GM12872 (cell line): ENCODE measurements at regions not wholly inside any gene's neighbourhood (a gene's known extent, or its start where the extent isn't known, plus 50 kb on each side); places are given as distances from the start of the nearest gene placed in this dataset.

Experiments used
- TF ChIP-seq, protein P1 (sequence below): IDR thresholded peaks from 3 replicates; pipeline ENCODE4 v1.5.1; 2011; ENCODE audit warnings: low read depth, mild to moderate bottlenecking, low read length, moderate library complexity; ENCODE audit not compliant: insufficient read depth

DNA sequence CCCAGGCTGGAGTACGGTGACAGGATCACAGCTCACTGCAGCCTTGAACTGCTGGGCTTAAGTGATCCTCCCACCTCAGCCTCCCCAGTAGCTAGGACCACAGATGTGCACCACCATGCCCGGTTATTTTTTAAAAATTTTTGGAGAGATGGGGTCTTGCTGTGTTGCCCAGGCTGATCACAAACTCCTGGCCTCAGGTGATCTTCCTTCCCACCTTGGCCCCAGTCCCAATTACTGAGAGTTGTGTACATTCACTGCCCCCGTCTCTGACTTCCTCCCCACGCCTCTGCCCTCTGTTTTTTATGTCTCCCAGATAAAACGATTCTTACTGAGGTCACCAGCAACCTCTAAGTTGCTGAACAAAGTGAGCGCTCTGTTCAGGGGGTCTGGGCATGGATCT, 87.7 kb downstream of the LINGO1 start:
- TF ChIP-seq, protein P1, sequence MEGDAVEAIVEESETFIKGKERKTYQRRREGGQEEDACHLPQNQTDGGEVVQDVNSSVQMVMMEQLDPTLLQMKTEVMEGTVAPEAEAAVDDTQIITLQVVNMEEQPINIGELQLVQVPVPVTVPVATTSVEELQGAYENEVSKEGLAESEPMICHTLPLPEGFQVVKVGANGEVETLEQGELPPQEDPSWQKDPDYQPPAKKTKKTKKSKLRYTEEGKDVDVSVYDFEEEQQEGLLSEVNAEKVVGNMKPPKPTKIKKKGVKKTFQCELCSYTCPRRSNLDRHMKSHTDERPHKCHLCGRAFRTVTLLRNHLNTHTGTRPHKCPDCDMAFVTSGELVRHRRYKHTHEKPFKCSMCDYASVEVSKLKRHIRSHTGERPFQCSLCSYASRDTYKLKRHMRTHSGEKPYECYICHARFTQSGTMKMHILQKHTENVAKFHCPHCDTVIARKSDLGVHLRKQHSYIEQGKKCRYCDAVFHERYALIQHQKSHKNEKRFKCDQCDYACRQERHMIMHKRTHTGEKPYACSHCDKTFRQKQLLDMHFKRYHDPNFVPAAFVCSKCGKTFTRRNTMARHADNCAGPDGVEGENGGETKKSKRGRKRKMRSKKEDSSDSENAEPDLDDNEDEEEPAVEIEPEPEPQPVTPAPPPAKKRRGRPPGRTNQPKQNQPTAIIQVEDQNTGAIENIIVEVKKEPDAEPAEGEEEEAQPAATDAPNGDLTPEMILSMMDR: no peak

DNA sequence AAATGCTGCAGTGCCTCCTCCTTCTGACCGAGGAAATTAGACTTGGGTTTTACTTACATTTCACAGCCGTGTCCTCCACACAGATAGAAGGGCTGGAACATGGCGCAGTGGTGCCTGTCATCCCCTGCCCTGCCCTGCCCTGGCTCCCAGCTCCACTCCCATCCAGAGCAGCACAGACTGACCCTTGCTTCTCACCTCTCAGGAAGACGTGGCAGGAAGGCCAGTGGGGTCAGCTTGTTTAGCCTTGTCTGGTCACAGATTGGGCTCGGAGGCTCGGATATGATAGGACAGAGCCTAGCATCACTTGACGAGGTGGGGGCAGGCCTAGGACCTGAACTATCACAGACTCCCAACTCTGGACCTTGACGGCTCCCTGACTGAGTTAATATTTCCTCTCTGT, 88.5 kb downstream of the LINGO1 start:
- TF ChIP-seq, protein P1: no peak

DNA sequence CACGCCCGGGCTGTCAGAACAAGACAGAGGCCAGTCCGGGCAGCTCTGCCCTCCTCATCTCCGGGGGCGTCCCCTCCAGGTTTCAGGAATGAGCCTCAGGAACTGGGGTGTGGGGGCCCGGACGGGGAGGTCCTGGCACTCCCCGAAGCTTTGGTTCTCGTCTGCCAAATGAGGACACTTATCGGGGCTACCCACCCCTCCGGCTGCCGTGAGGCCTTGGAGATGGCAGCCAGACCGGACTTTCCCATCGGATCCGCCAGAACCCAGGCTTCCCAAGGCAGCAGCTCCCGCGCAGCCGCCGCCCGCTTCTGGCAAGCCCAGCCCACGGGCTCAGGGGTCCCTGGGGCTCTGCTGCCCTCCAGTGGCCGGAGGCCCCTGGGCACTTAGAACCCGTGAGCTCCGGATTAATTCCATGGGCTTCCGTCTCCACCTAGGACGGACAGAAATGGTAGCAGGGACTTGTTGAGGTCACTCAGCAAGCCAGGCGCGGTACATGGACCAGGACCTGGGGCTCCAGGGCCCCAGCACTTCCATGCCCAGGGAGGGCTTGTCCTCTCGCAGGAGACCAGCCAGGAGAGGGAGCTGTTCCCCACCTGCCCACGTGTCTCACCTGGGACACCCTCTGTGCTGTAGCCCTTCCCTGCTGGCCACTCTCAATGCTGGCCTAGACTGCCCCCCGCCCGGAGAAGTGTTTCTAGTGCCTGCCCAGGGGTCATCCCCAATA, 89.4 kb downstream of the LINGO1 start:
- TF ChIP-seq, protein P1: peak; percentile 95

DNA sequence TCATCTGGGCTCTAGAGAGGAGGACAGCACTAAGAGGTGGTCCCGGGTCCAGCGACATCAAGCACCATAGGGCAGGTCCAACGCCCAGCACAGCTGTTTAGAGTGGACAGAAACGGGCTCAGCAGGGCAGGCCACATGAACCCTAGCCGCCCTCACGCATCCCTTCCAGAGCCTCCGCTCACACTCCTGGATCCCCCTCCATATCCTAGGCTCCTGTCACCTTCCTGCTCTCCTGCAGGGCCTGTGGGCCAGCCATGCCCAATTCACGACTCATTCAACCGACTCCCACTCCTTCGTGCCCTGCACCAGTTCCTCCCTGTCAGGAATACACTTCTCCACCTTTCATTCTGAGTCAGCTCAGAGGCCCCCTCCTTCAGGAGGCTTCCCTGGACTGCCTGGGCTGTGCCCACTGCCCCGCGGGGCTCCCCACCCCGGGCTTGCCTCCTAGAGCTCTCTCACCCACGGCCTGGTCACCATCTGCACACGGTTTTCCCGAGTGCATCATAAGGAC, 90.2 kb downstream of the LINGO1 start:
- TF ChIP-seq, protein P1: no peak

DNA sequence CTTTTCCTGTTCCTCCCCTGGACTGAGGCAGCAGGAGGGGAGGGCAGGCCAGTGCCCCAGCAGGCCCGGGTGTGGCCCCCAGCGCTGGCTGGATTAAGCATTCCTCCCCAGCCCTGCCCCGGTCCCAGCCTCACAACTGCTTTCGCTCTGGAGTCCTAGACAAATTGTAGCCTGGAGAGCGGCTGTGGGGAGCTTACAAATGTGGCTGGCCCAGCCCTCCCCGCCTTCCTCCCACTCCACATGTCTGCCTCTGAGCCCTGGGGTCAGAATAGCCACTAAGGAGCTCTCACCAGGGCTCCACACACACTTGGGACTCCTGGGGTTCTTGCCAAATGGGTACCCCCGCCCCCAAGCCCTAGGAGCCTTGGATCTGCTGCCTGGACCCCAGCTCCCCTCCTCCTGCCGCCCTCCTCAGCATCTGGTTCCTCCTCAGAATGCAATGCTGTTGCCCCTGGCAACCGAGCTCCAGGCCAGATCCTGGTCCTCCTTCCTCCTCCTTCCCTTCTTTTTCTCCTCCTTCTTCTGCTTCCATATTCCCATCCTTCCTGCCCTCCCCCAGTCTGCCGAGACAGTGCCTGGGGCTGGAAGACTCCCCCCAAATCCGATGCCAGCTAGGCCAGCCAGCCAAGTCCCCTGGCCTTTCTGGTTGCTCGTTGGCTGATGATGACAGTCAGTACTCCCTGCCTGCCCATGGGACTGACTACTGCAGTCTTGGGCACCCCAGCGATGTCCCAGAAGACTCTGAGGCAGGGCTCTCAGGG, 91.1 kb downstream of the LINGO1 start:
- TF ChIP-seq, protein P1: no peak

DNA sequence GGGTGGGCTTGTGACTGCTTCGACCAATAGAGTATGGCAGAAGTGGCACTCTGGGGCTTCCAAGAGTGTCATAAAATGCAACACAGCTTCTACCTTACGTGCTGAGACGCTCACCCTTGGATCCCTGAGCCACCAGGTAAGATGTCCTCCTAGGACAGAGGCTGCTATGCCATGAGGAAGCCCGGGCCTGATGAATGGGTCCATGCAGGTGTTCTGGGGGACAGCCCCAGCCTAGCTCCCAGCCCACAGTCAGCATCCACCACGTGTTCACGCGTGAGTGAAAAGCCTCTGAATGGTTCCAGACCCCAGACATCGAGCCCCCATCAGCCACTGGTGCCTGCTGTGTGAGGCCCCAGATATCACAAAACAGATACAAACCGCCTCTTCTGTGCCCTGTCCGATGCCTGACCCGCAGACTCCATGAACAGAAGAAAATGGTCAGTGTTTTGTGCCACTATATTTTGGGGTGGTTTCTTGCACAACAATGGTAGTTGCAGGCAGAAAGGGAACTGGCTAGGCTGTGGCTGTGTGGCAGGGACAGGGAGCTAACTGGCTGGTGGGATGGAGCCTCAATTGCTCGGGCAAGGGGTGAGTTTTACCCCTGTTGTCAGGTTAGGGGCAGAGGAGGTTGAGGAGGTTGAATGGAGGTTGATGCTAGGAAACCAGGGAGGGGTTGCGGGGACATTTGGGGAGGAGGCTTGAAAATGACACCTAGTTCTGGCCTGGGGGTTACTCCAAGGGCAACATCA, 92.2 kb downstream of the LINGO1 start:
- TF ChIP-seq, protein P1: no peak
